ENCODE measurements at regions not wholly inside any gene's neighbourhood (a gene's known extent, or its start where the extent isn't known, plus 50 kb on each side); places are given as distances from the start of the nearest gene placed in this dataset.

- Histone ChIP-seq H3K27ac (ENCODE audit: low read length) (no peak overlapping the region), H3K27me3 (ENCODE audit: control insufficient read depth in 1 of 2, insufficient read depth in 2 of 2, low read length in 2 of 2) (no peaks in the 10 kb centered on the region), H3K4me3 (ENCODE audit: low read length in 2 of 2) (no peak overlapping the region)
These were observed 285.9 kb downstream of the KLF6 start for GRCh38 chr10:3499120-3499519.

GRCh38 chr10:3497581-3497980, 287.4 kb downstream of the KLF6 start:
- Histone ChIP-seq H3K27me3 (ENCODE audit: control insufficient read depth in 1 of 2, insufficient read depth in 2 of 2, low read length in 2 of 2) (no peaks in the 10 kb centered on the region), H3K4me1 (ENCODE audit: control insufficient read depth, insufficient read depth, low read length) (no peaks in the 10 kb centered on the region), H3K9ac (ENCODE audit: low read length in 2 of 2) (no peak overlapping the region), H3K36me3 (ENCODE audit: control insufficient read depth in 2 of 2, insufficient read depth in 2 of 2, low read length in 2 of 2) (no peaks in the 10 kb centered on the region), H3K9me3 (ENCODE audit: control insufficient read depth in 2 of 2, low read length in 2 of 2) (no peaks in the 10 kb centered on the region), H3K27ac (ENCODE audit: low read length) (no peak overlapping the region), H3K4me3 (ENCODE audit: low read length in 2 of 2) (no peak overlapping the region)

More at GRCh38 chr10:3499120-3499519, 285.9 kb downstream of the KLF6 start:
- H3K36me3 ChIP-seq (ENCODE audit: control insufficient read depth in 2 of 2, insufficient read depth in 2 of 2, low read length in 2 of 2), result no peaks in the 10 kb centered on the region
- no peaks in the 10 kb centered on the region for H3K9me3 ChIP-seq (ENCODE audit: control insufficient read depth in 2 of 2, low read length in 2 of 2)
- H3K4me1 ChIP-seq (ENCODE audit: control insufficient read depth, insufficient read depth, low read length), result no peaks in the 10 kb centered on the region
- no peak overlapping the region for H3K9ac ChIP-seq (ENCODE audit: low read length in 2 of 2)

DNA sequence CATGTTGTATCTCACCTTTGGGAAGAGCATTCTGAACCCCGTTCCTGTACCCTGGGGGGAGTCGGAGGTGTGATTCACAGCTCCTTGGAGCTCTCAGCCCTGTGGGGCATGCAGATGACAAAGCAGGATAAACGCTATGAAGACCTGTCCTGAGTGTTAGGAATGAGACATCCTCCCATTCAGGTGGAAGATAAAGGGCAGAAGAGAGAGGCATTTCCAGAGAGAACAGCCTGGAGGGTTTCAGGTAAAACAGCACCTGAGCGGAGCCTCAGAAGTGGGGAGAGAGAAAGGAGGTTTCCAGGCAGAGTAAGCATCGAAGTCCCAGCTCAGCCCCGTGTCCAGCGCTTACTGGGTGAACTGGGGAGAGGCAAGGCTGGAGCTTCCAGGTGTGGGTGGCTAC, 288.9 kb downstream of the KLF6 start:
- Histone ChIP-seq H3K9ac (ENCODE audit: low read length in 2 of 2) (no peak overlapping the region), H3K4me1 (ENCODE audit: control insufficient read depth, insufficient read depth, low read length) (no peaks in the 10 kb centered on the region), H3K9me3 (ENCODE audit: control insufficient read depth in 2 of 2, low read length in 2 of 2) (no peaks in the 10 kb centered on the region), H3K27me3 (ENCODE audit: control insufficient read depth in 1 of 2, insufficient read depth in 2 of 2, low read length in 2 of 2) (no peaks in the 10 kb centered on the region), H3K27ac (ENCODE audit: low read length) (no peak overlapping the region), H3K4me3 (ENCODE audit: low read length in 2 of 2) (no peak overlapping the region), H3K36me3 (ENCODE audit: control insufficient read depth in 2 of 2, insufficient read depth in 2 of 2, low read length in 2 of 2) (no peaks in the 10 kb centered on the region)

DNA sequence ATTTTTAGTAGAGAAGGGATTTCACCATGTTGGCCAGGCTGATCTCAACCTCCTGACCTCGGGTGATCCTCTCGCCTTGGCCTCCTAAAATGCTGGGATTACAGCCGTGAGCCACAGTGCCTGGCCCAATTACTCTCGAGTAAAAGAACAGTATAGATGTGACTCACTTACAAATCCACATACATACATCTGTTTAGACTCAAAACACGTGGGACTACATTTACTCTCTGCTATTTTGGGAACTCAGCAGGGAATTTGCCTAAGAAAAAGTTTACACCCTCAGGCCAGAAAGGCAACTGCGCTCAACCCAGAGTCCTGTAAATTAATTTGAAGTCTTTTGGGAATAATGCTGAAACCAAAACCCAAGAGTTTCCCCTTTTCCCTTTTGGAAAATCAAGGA, 289.7 kb downstream of the KLF6 start:
- Histone ChIP-seq H3K27me3 (ENCODE audit: control insufficient read depth in 1 of 2, insufficient read depth in 2 of 2, low read length in 2 of 2) (no peaks in the 10 kb centered on the region), H3K36me3 (ENCODE audit: control insufficient read depth in 2 of 2, insufficient read depth in 2 of 2, low read length in 2 of 2) (no peaks in the 10 kb centered on the region), H3K9me3 (ENCODE audit: control insufficient read depth in 2 of 2, low read length in 2 of 2) (no peaks in the 10 kb centered on the region), H3K4me1 (ENCODE audit: control insufficient read depth, insufficient read depth, low read length) (no peaks in the 10 kb centered on the region), H3K27ac (ENCODE audit: low read length) (no peak overlapping the region), H3K9ac (ENCODE audit: low read length in 2 of 2) (no peak overlapping the region), H3K4me3 (ENCODE audit: low read length in 2 of 2) (no peak overlapping the region)

GRCh38 chr10:3494838-3495230, 290.2 kb downstream of the KLF6 start:
- Histone ChIP-seq H3K4me3 (ENCODE audit: low read length in 2 of 2) (peak overlapping the region in 1 of 2 donors; percentile 30), H3K36me3 (ENCODE audit: control insufficient read depth in 2 of 2, insufficient read depth in 2 of 2, low read length in 2 of 2) (no peaks in the 10 kb centered on the region), H3K9me3 (ENCODE audit: control insufficient read depth in 2 of 2, low read length in 2 of 2) (no peaks in the 10 kb centered on the region), H3K4me1 (ENCODE audit: control insufficient read depth, insufficient read depth, low read length) (no peaks in the 10 kb centered on the region), H3K27ac (ENCODE audit: low read length) (peak overlapping the region; percentile 25), H3K9ac (ENCODE audit: low read length in 2 of 2) (no peak overlapping the region), H3K27me3 (ENCODE audit: control insufficient read depth in 1 of 2, insufficient read depth in 2 of 2, low read length in 2 of 2) (no peaks in the 10 kb centered on the region)

DNA sequence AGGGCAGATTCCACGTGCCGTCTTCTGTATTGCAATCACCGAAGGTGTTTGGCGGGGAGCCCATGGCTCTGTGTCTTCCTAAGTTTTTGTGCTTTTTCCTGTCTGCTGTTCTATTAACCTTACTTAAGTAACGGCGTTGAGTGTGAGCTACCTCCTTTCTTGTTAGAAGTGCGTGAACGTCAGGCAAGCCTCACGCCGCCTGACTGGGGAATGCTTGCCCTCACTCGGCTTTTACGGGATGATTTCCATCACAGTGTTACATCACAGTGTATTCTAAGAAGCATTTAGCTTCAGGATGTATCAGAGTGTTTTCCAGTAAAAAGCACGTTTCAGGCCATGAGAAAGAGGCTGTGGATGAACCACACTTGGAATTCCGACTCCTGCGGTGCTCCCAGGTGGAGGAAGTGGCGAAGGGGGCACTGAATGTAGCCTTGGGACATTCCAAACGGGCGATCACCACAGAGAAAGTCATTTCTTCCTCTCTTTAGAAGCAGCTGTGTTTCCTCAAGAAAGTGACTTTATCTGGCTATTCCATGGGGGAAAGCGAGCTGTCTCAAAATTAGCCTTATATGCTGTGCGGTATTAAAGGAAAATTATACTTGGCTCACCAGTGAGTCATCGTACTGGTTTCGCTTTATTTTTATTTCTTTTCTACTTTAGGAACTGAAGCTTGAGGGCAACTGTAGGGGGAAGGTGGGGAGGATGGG, 290.7 kb downstream of the KLF6 start:
- H3K4me3 ChIP-seq (ENCODE audit: low read length in 2 of 2), result peak overlapping the region in 1 of 2 donors; percentile 30
- peak overlapping the region; percentile 25 for H3K27ac ChIP-seq (ENCODE audit: low read length)
- no peaks in the 10 kb centered on the region for H3K27me3 ChIP-seq (ENCODE audit: control insufficient read depth in 1 of 2, insufficient read depth in 2 of 2, low read length in 2 of 2)
- H3K9ac ChIP-seq (ENCODE audit: low read length in 2 of 2), result no peak overlapping the region
- H3K36me3 ChIP-seq (ENCODE audit: control insufficient read depth in 2 of 2, insufficient read depth in 2 of 2, low read length in 2 of 2), result no peaks in the 10 kb centered on the region
- no peaks in the 10 kb centered on the region for H3K4me1 ChIP-seq (ENCODE audit: control insufficient read depth, insufficient read depth, low read length)
- no peaks in the 10 kb centered on the region for H3K9me3 ChIP-seq (ENCODE audit: control insufficient read depth in 2 of 2, low read length in 2 of 2)

- H3K4me1 ChIP-seq (ENCODE audit: control insufficient read depth, insufficient read depth, low read length), result no peaks in the 10 kb centered on the region
- no peak overlapping the region for H3K9ac ChIP-seq (ENCODE audit: low read length in 2 of 2)
- H3K27me3 ChIP-seq (ENCODE audit: control insufficient read depth in 1 of 2, insufficient read depth in 2 of 2, low read length in 2 of 2), result no peaks in the 10 kb centered on the region
- no peaks in the 10 kb centered on the region for H3K36me3 ChIP-seq (ENCODE audit: control insufficient read depth in 2 of 2, insufficient read depth in 2 of 2, low read length in 2 of 2)
- no peak overlapping the region for H3K4me3 ChIP-seq (ENCODE audit: low read length in 2 of 2)
- no peaks in the 10 kb centered on the region for H3K9me3 ChIP-seq (ENCODE audit: control insufficient read depth in 2 of 2, low read length in 2 of 2)
- no peak overlapping the region for H3K27ac ChIP-seq (ENCODE audit: low read length)
These were observed 291.4 kb downstream of the KLF6 start for GRCh38 chr10:3493621-3494020.

GRCh38 chr10:3491571-3491970, 293.4 kb downstream of the KLF6 start:
- H3K4me1 ChIP-seq (ENCODE audit: control insufficient read depth, insufficient read depth, low read length), result no peaks in the 10 kb centered on the region
- H3K4me3 ChIP-seq (ENCODE audit: low read length in 2 of 2), result no peak overlapping the region
- no peaks in the 10 kb centered on the region for H3K36me3 ChIP-seq (ENCODE audit: control insufficient read depth in 2 of 2, insufficient read depth in 2 of 2, low read length in 2 of 2)
- H3K9me3 ChIP-seq (ENCODE audit: control insufficient read depth in 2 of 2, low read length in 2 of 2), result no peaks in the 10 kb centered on the region
- no peaks in the 10 kb centered on the region for H3K27me3 ChIP-seq (ENCODE audit: control insufficient read depth in 1 of 2, insufficient read depth in 2 of 2, low read length in 2 of 2)
- no peak overlapping the region for H3K9ac ChIP-seq (ENCODE audit: low read length in 2 of 2)
- no peak overlapping the region for H3K27ac ChIP-seq (ENCODE audit: low read length)

DNA sequence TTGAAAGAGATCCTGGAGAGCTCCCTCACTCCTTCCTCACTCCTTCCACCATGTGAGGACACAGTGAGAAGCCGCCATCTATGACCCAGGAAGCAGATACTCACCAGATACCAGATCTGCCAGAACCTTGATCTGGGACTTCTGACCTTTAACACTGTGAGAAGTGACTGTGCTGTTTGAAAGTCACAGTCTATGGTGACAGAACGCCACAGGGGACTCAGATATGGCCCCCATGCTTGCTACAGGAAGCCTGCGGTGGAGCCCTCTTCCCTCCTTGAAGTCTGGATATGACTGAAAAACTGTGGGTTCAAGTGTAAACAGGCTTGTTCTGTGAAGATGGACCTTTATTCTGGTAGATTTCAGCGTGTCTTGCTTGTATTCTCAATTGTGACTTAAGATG, 297.8 kb downstream of the KLF6 start:
- H3K9me3 ChIP-seq (ENCODE audit: control insufficient read depth in 2 of 2, low read length in 2 of 2), result no peaks in the 10 kb centered on the region
- no peak overlapping the region for H3K9ac ChIP-seq (ENCODE audit: low read length in 2 of 2)
- H3K27ac ChIP-seq (ENCODE audit: low read length), result no peak overlapping the region
- H3K36me3 ChIP-seq (ENCODE audit: control insufficient read depth in 2 of 2, insufficient read depth in 2 of 2, low read length in 2 of 2), result no peaks in the 10 kb centered on the region
- peaks cover 15% of the 10 kb centered on the region for H3K4me1 ChIP-seq (ENCODE audit: control insufficient read depth, insufficient read depth, low read length)
- no peaks in the 10 kb centered on the region for H3K27me3 ChIP-seq (ENCODE audit: control insufficient read depth in 1 of 2, insufficient read depth in 2 of 2, low read length in 2 of 2)
- H3K4me3 ChIP-seq (ENCODE audit: low read length in 2 of 2), result no peak overlapping the region

DNA sequence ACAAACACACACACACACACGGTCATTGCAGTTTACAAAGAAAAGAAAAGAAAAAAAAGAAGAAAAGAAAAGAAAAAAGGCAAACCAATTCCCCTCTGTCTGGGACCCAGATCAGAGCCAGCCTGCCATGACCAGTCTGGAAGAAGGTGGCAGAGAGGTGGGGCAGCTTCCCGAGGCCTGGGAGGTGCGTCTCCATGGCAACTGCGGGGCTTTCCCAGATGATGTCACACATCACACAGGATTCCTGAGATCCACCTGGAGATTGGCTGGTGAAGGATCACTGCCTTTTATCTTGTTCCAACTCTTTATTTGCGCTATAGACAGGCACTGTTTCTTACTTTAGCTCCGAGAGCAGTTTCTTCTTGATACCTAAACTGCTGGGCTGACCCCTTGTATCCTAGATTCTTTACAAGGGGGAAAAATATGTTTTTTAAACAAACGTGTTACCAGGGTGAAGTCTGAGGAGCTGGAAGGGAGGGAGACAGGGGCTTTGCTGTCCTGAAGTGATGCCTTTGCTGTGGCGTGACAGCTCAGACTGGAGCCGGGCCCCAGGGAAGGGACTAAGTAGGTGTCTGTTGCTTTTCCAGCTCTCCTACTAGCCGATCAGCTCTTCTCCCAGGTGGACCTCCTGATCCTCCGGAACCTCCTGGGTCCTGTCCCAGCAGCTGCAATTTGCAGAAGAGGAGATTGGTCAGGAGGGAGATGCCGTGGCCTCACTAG, 298.5 kb downstream of the KLF6 start:
- H3K4me1 ChIP-seq (ENCODE audit: control insufficient read depth, insufficient read depth, low read length), result peaks cover 18% of the 10 kb centered on the region

GRCh38 chr10:3485057-3485686, 299.8 kb downstream of the KLF6 start:
- no peaks in the 10 kb centered on the region for H3K36me3 ChIP-seq (ENCODE audit: control insufficient read depth in 2 of 2, insufficient read depth in 2 of 2, low read length in 2 of 2)
- no peak overlapping the region for H3K27ac ChIP-seq (ENCODE audit: low read length)
- H3K27me3 ChIP-seq (ENCODE audit: control insufficient read depth in 1 of 2, insufficient read depth in 2 of 2, low read length in 2 of 2), result no peaks in the 10 kb centered on the region
- H3K9me3 ChIP-seq (ENCODE audit: control insufficient read depth in 2 of 2, low read length in 2 of 2), result no peaks in the 10 kb centered on the region
- peaks cover 18% of the 10 kb centered on the region for H3K4me1 ChIP-seq (ENCODE audit: control insufficient read depth, insufficient read depth, low read length)
- no peak overlapping the region for H3K4me3 ChIP-seq (ENCODE audit: low read length in 2 of 2)
- H3K9ac ChIP-seq (ENCODE audit: low read length in 2 of 2), result no peak overlapping the region

More for the DNA sequence above, 298.5 kb downstream of the KLF6 start:
- Histone ChIP-seq H3K9me3 (ENCODE audit: control insufficient read depth in 2 of 2, low read length in 2 of 2) (no peaks in the 10 kb centered on the region), H3K4me3 (ENCODE audit: low read length in 2 of 2) (no peak overlapping the region), H3K36me3 (ENCODE audit: control insufficient read depth in 2 of 2, insufficient read depth in 2 of 2, low read length in 2 of 2) (no peaks in the 10 kb centered on the region), H3K9ac (ENCODE audit: low read length in 2 of 2) (no peak overlapping the region), H3K27me3 (ENCODE audit: control insufficient read depth in 1 of 2, insufficient read depth in 2 of 2, low read length in 2 of 2) (no peaks in the 10 kb centered on the region), H3K27ac (ENCODE audit: low read length) (no peak overlapping the region)
